Testis (tissue), 2 donors: ENCODE measurements at regions not wholly inside any gene's neighbourhood (a gene's known extent, or its start where the extent isn't known, plus 50 kb on each side); places are given as distances from the start of the nearest gene placed in this dataset.

Source experiments
- DNase-seq: peaks from one replicate; pipeline ENCODE4 v3.0.0-alpha.2; 2019
- H3K27ac ChIP-seq, 2 donors: fragments of 200-600 bp; sonication (generic); one replicate each; pipeline ENCODE4 v1.5.1; 2019
- H3K27me3 ChIP-seq: fragments of 200-600 bp; sonication (generic); one replicate; pipeline ENCODE4 v1.5.1; 2019
- H3K36me3 ChIP-seq: fragments of 200-600 bp; sonication (generic); one replicate; pipeline ENCODE4 v1.5.1; 2017; ENCODE audit warnings: low read depth; ENCODE audit errors: missing control alignments
- H3K4me1 ChIP-seq: fragments of 200-600 bp; sonication (generic); one replicate; pipeline ENCODE4 v1.5.1; 2019
- H3K4me3 ChIP-seq, 2 donors: fragments of 200-600 bp; sonication (generic); one replicate each; pipeline ENCODE4 v1.5.1; 2017 to 2019
- H3K9me3 ChIP-seq: fragments of 200-600 bp; sonication (generic); one replicate; pipeline ENCODE4 v1.5.1; 2017
- CTCF ChIP-seq, 3 experiments: fragments of 450-650 bp in 2 of 3; fragments of 200-600 bp in 1 of 3; sonication (generic) in 1 of 3; IDR thresholded peaks; one replicate each; pipeline ENCODE4 v1.5.1; 2016 to 2019; ENCODE audit warnings: antibody characterized with exemption in 3 of 3, mild to moderate bottlenecking in 2 of 3, moderate library complexity in 1 of 3
- POLR2A ChIP-seq: fragments of 450-650 bp; IDR thresholded peaks from one replicate; pipeline ENCODE4 v1.6.1; 2017; ENCODE audit warnings: antibody characterized with exemption, mild to moderate bottlenecking, moderate library complexity
- WGBS, 2 donors: methylation state at CpG; one replicate each; pipeline ENCODE4 v1.1.5; 2018; 5-methylcytosine and 5-hydroxymethylcytosine counted together
- intact Hi-C: fragments of 100-400 bp; cut with DNase I; formaldehyde crosslinking; loops from one replicate; pipeline ENCODE4 v1.15.1; 2023; ENCODE audit warnings: low total_unique reads

GRCh38 chr20:50315586-50316551 lies 125.2 kb downstream of the CEBPB start:
- intact Hi-C loops = no loop called here
- WGBS, 2 donors = 65 to 73% methylated on average over 7 of the region's 7 CpGs
- Histone ChIP-seq H3K4me3 (no peak overlapping the region), H3K4me1 (peaks cover 8% of the 10 kb centered on the region), H3K27me3 (no peaks in the 10 kb centered on the region), H3K36me3 (no peaks in the 10 kb centered on the region), H3K27ac (no peak overlapping the region), H3K9me3 (no peaks in the 10 kb centered on the region)
- TF ChIP-seq POLR2A (no peak), CTCF (IDR thresholded peaks at IDR 0.05) (no peak)
- DNase-seq = no peak

GRCh38 chr20:50317116-50317515 lies 126.5 kb downstream of the CEBPB start:
- DNase-seq = no peak
- no peaks in the 10 kb centered on the region for H3K36me3 ChIP-seq
- intact Hi-C loops = no loop called here
- no peaks in the 10 kb centered on the region for H3K9me3 ChIP-seq
- no peak overlapping the region for H3K27ac ChIP-seq
- TF ChIP-seq CTCF (IDR thresholded peaks at IDR 0.05) = no peak
- TF ChIP-seq POLR2A = no peak
- no peak overlapping the region for H3K4me3 ChIP-seq
- 88% methylated on average over 7 of the region's 7 CpGs for WGBS, 2 donors
- peaks cover 9% of the 10 kb centered on the region for H3K4me1 ChIP-seq
- no peaks in the 10 kb centered on the region for H3K27me3 ChIP-seq

- intact Hi-C loops = no loop called here
- DNase-seq = no peak
- no peaks in the 10 kb centered on the region for H3K27me3 ChIP-seq
Observed at GRCh38 chr20:50317609-50318008, 127.0 kb downstream of the CEBPB start.

DNA sequence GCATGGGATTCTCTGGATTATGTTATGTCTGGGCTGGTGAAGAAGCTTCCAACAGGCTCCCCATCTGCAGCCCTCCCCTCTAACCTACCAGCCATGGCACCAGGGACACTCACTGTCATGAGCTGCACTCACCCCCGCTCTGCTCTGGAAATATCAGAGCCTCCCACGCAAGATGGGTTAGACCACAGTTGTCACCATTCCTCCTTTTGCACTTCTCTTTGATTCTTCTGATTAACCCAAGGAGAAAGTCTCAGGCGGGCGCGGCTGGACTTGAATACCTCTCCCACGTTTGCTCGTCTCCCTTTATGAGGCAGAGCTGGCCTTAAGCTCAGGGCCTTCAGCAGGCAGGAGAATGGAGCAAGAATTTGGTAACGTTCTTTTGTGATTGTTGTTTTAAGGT lies 128.1 kb downstream of the CEBPB start:
- 67 to 74% methylated on average over 8 of the region's 8 CpGs for WGBS, 2 donors
- TF ChIP-seq CTCF (IDR thresholded peaks at IDR 0.05) = no peak
- no peak for TF ChIP-seq POLR2A

More at GRCh38 chr20:50317609-50318008, 127.0 kb downstream of the CEBPB start:
- H3K9me3 ChIP-seq = no peaks in the 10 kb centered on the region
- peaks cover 5% of the 10 kb centered on the region for H3K4me1 ChIP-seq
- 78 to 86% methylated on average over 6 to 7 of the region's 7 CpGs for WGBS, 2 donors
- no peak overlapping the region for H3K27ac ChIP-seq
- no peak overlapping the region for H3K4me3 ChIP-seq
- TF ChIP-seq POLR2A (no peak), CTCF (IDR thresholded peaks at IDR 0.05) (no peak)
- H3K36me3 ChIP-seq = no peaks in the 10 kb centered on the region

More for the DNA sequence above, 128.1 kb downstream of the CEBPB start:
- no peaks in the 10 kb centered on the region for H3K9me3 ChIP-seq
- no peak for DNase-seq
- no peaks in the 10 kb centered on the region for H3K27me3 ChIP-seq
- H3K4me3 ChIP-seq = no peak overlapping the region
- no peaks in the 10 kb centered on the region for H3K36me3 ChIP-seq
- no peak overlapping the region for H3K27ac ChIP-seq
- intact Hi-C loops = no loop called here
- H3K4me1 ChIP-seq = peaks cover 2% of the 10 kb centered on the region
